Left lobe of liver (tissue), 2 donors: ENCODE measurements at regions not wholly inside any gene's neighbourhood (a gene's known extent, or its start where the extent isn't known, plus 50 kb on each side); places are given as distances from the start of the nearest gene placed in this dataset.
A peak's percentile ranks its signal among the peaks of the same experiment; 100 is the strongest.
"Not testable (repeated sequence)": the region's sequence is repeated elsewhere in the genome, so short reads cannot be mapped to it uniquely, and the experiment has no call there.

Source experiments
- ATAC-seq: fragments of 200-7000 bp; cut with Tn5 transposase; one replicate; pipeline ENCODE4 v1.9.1; 2020; ENCODE audit warnings: mild to moderate bottlenecking, moderate library complexity
- DNase-seq: peaks from one replicate; pipeline ENCODE4 v3.0.0-alpha.2; 2020; ENCODE audit warnings: low spot score
- donor health status: DM: no; HTN: no; CAD: no; lungs with moderate emphysema.
- donor health status: DM: no; HTN: yes; CAD: no.

- DNase-seq (no peak), ATAC-seq (no peak)
Observed at GRCh38 chr22:11605468-11605981, 3922.5 kb upstream of the OR11H1 start.

- peak; percentile 41 for DNase-seq
- ATAC-seq, result not testable (repeated sequence)
Observed at GRCh38 chr22:11606047-11607000, 3921.7 kb upstream of the OR11H1 start.

GRCh38 chr22:11607215-11607614 is 3920.8 kb upstream of the OR11H1 start:
- not testable (repeated sequence) for ATAC-seq, DNase-seq

- not testable (repeated sequence) for ATAC-seq
Observed at GRCh38 chr22:11608486-11608885, 3919.5 kb upstream of the OR11H1 start.

GRCh38 chr22:11609193-11609592 is 3918.8 kb upstream of the OR11H1 start:
- not testable (repeated sequence) for ATAC-seq

More at GRCh38 chr22:11608486-11608885, 3919.5 kb upstream of the OR11H1 start:
- DNase-seq, result not testable (repeated sequence)

GRCh38 chr22:11611280-11611679 is 3916.7 kb upstream of the OR11H1 start:
- ATAC-seq, result not testable (repeated sequence)
- DNase-seq, result peak; percentile 45

More at GRCh38 chr22:11609193-11609592, 3918.8 kb upstream of the OR11H1 start:
- not testable (repeated sequence) for DNase-seq

GRCh38 chr22:11611876-11612275 is 3916.1 kb upstream of the OR11H1 start:
- DNase-seq, ATAC-seq: not testable (repeated sequence)

GRCh38 chr22:11613081-11613897 is 3914.7 kb upstream of the OR11H1 start:
- DNase-seq, ATAC-seq: not testable (repeated sequence)

- no peak for DNase-seq
- ATAC-seq, result no peak
Observed at GRCh38 chr22:11613898-11614755, 3913.9 kb upstream of the OR11H1 start.

- ATAC-seq, DNase-seq: not testable (repeated sequence)
Observed at GRCh38 chr22:11614798-11615433, 3913.1 kb upstream of the OR11H1 start.

GRCh38 chr22:11616811-11617210 is 3911.2 kb upstream of the OR11H1 start:
- DNase-seq, result no peak
- ATAC-seq, result no peak

GRCh38 chr22:11618322-11618662 is 3909.7 kb upstream of the OR11H1 start:
- ATAC-seq, DNase-seq: not testable (repeated sequence)

- not testable (repeated sequence) for DNase-seq, ATAC-seq
Observed at GRCh38 chr22:11618688-11619087, 3909.3 kb upstream of the OR11H1 start.

- not testable (repeated sequence) for ATAC-seq, DNase-seq
Observed at GRCh38 chr22:11620921-11621762, 3906.8 kb upstream of the OR11H1 start.

GRCh38 chr22:11622774-11623173 is 3905.2 kb upstream of the OR11H1 start:
- DNase-seq, result not testable (repeated sequence)

GRCh38 chr22:11625711-11626421 is 3902.1 kb upstream of the OR11H1 start:
- peak; percentile 42 for DNase-seq
- ATAC-seq, result not testable (repeated sequence)

More at GRCh38 chr22:11622774-11623173, 3905.2 kb upstream of the OR11H1 start:
- not testable (repeated sequence) for ATAC-seq

- no peak for DNase-seq
- no peak for ATAC-seq
Observed at GRCh38 chr22:11626422-11626773, 3901.6 kb upstream of the OR11H1 start.

- DNase-seq, ATAC-seq: not testable (repeated sequence)
Observed at GRCh38 chr22:11627036-11627435, 3901.0 kb upstream of the OR11H1 start.
